DMS114 treated with DMSO at 0.1 percent for 48 hours (cell line): ENCODE measurements at regions not wholly inside any gene's neighbourhood (a gene's known extent, or its start where the extent isn't known, plus 50 kb on each side); places are given as distances from the start of the nearest gene placed in this dataset.
"Not testable (repeated sequence)": the region's sequence is repeated elsewhere in the genome, so short reads cannot be mapped to it uniquely, and the experiment has no call there.

ENCODE experiments used
- DNase-seq: peaks from one replicate; lab custom pipeline; 2025; ENCODE audit not compliant: unreplicated experiment; lab: John Stamatoyannopoulos, UW

DNA sequence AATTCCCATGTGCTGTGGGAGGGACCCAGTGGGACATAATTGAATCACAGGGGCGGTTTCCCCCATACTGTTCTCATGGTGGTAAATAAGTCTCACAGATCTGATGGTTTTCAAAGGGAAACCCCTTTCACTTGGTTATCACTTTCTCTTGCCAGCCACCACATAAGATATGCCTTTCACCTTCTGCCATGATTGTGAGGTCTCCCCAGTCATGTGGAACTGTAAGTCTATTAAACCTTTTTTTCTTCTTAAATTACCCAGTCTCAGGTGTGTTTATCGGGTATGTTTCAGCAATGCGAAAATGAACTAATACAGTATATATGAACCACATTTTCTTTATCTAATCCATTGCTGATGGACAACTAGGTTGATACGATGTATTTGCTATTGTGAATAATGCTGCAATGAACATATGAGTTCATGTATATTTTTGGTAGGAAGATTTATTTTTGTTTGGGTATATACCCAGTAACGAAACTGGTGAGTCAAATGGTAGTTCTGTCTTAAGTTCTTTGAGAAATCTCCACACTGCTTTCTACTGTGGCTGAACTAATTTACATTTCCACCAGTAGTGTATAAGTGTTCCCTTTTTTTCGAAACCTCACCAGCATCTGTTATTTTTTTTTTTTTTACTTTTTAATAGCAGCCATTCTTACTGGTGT, 70.0 kb upstream of the HGF start:
- no peak for DNase-seq

DNA sequence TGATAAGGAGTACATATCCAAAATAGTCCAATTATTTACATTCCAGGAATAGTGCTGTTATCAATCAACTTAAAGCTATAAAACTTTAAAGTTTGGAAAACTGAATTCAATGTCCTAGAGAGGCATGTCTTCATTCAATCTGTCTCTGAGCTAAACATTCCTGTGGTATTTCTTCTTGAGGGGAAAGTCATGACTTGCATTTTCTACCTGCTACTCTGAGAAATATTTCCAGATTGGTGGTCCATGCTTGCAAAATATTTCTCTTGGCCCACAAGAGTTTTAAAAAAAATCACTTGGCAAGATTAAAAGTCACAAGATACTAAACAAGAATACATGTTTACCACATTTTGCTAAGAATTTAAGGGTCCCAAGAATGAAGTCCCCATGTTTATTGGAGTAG, 63.6 kb upstream of the HGF start:
- no peak for DNase-seq

DNA sequence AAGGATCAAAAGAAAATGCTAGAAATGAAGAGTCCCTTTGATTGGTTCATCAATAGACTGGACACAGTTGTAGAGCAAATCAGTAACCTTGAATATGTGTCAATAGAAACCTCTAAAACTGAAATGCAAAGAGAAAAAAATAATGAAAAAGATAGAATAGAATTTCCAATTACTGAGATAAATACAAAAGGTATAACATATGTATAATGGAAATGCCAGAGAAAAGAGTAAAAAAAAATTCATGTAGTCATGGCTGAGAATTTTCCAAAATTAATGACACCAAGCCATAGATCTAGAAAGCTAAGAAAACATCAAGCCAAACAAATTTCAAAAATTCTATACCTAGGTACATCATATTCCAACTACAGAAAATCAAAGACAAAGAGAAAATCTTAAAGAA, 62.0 kb upstream of the HGF start:
- no peak for DNase-seq

DNA sequence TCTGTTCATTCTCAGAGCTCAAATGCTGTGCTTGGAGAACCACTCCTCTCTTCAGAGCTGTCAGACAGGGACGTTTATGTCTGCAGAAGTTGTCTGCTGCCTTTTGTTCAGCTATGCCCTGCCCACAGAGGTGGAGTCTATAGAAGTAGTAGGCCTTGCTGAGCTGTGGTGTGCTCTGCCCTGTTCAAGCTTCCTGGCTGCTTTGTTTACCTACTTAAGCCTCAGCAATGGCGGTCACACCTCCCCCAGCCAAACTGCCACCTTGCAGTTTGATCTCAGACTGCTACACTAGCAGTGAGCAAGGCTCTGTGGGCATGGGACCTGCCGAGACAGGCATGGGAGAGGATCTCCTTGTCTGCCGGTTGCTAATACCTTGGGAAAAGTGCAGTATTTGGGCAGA, 59.7 kb upstream of the HGF start:
- not testable (repeated sequence) for DNase-seq

DNA sequence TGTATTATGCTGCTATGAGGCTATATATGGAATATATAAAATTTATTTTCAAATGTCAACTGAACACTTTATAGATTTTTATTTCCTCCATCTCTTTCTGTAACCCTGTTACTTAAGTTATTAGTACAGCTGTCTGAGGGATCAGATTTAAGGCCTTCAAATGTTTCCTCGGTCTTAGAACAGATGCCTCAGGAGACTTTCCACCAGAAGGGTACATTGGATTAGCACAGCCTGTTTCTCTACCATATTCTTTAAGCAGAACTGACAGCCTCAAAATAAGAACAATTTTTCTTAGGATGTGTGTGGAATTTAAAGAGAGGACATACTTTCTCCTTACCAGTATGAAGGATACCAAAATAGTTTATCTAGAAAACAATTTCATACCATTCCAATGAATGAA, 53.0 kb upstream of the HGF start:
- DNase-seq, result no peak

DNA sequence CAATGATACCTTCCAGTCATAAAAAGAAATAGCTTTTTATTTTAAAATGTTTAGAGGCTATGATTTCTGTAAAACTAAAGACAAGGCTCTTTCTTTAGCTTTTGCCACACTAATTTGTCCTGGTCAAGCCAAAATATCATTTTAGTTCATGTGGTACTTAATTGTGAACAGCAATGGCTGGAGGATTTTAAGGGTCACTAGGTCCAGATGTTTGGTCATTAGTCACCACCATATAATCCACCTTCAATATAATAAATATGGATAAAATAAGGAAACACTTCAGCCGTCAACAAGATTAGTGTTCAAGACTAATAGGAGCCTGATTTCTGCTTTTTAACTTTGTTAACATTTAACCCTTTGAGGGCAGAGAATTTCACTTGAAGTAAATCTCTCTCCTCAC, 50.0 kb upstream of the HGF start:
- DNase-seq, result no peak
